ENCODE measurements at regions not wholly inside any gene's neighbourhood (a gene's known extent, or its start where the extent isn't known, plus 50 kb on each side); places are given as distances from the start of the nearest gene placed in this dataset.

DNA sequence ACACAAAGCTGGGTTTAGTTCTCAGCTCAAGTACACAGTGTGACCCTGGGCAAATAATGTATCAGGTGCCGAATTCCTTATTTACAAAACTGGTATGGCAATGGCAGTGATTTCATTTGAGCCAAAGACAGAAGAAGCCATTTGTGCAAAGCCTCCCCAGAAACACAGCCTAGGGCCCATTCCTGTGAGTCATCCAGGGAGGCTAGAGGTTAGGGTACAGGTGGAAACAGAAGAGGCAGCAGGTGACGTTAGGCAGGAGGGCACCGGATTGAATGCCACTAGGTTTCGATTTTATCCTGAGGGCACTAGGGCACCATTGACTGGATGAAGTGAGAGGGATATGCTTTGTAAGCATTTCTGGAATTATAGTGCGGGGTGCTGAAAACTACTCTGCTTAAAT lies 766.9 kb upstream of the NR2F2 start:
- no peak for TF ChIP-seq CTCF (IDR thresholded peaks at IDR 0.05; ENCODE audit: extremely low read depth, insufficient read depth, missing control alignments)
- in situ Hi-C loops (cut with MboI; ENCODE audit: low pct_unique_long_range_greater_than_20kb, low sequenced_read_pairs, unreplicated experiment) = no loop called here
- DNase-seq (ENCODE audit: low spot score) = no peak

DNA sequence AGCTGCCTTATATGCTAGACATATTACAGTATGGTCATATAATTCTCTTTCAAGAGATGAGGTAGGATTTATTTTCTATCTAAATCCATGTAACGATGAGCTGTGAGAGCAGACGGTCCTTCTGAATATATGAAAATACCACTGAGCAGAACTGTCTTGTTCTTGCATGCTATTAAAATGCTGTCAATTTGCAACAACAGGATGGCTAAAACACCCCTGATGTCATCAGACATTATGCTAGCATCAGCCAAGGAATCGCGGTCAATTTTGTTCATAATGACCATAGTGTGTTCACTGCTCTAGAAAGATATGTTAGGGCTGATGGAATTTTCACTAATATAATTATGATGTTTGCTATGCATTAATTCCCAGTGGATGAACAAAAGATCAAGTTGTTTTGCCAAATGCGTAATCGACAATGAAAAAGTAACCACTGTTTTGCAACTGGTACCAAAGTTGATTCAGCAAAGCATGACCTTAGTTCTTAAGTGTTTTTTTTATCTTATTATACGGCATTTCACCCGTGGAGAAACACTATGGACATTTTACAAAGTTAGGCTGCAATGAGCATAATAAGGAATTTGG lies 765.4 kb upstream of the NR2F2 start:
- no peak for TF ChIP-seq CTCF (IDR thresholded peaks at IDR 0.05; ENCODE audit: extremely low read depth, insufficient read depth, missing control alignments)
- DNase-seq (ENCODE audit: low spot score) = no peak
- in situ Hi-C loops (cut with MboI; ENCODE audit: low pct_unique_long_range_greater_than_20kb, low sequenced_read_pairs, unreplicated experiment) = no loop called here

DNA sequence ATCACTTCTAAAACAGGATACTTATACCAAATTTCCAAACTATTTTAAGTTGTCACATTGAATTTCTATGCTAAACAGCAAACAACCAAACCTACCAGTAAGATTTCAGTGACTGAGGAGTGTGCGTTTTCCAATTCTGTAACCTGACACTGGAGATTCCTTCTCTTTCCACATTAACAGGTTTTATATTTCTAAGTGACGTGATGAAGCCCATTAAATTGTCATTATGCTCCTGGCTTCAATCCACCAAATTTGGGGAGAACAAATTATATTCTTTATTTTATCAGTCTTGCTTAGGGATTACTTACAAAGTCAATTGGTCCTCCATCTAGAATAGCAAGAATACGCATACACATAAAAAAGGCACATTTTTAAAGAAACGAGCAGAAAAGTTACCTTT lies 764.8 kb upstream of the NR2F2 start:
- DNase-seq (ENCODE audit: low spot score) = no peak
- in situ Hi-C loops (cut with MboI; ENCODE audit: low pct_unique_long_range_greater_than_20kb, low sequenced_read_pairs, unreplicated experiment) = no loop called here

GRCh38 chr15:95567686-95568085 lies 762.8 kb upstream of the NR2F2 start:
- in situ Hi-C loops (cut with MboI; ENCODE audit: low pct_unique_long_range_greater_than_20kb, low sequenced_read_pairs, unreplicated experiment) = no loop called here
- no peak for DNase-seq (ENCODE audit: low spot score)
- TF ChIP-seq CTCF (IDR thresholded peaks at IDR 0.05; ENCODE audit: extremely low read depth, insufficient read depth, missing control alignments) = no peak

More for the DNA sequence above, 764.8 kb upstream of the NR2F2 start:
- TF ChIP-seq CTCF (IDR thresholded peaks at IDR 0.05; ENCODE audit: extremely low read depth, insufficient read depth, missing control alignments) = no peak

GRCh38 chr15:95574053-95574452 lies 756.4 kb upstream of the NR2F2 start:
- in situ Hi-C loops (cut with MboI; ENCODE audit: low pct_unique_long_range_greater_than_20kb, low sequenced_read_pairs, unreplicated experiment) = no loop called here
- no peak for TF ChIP-seq CTCF (IDR thresholded peaks at IDR 0.05; ENCODE audit: extremely low read depth, insufficient read depth, missing control alignments)
- DNase-seq (ENCODE audit: low spot score) = no peak

DNA sequence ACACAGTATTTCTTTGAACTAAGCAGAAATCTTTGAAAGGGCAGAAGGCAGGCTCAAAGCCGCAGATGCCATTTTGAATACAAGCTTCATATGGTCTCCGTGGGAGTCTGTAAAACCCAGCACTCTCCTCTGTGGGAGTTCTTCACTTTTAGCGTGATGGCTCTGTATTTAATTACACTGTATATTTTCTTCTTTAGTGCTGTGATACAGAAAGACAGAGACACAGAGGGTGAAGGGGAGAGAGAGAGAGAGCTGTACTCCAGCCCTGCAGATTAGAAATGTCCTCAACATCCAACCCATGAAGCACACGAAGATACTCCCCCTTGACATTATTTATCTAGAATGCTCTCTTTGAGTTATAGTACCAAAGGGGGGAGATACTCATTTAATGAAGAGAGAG lies 752.6 kb upstream of the NR2F2 start:
- in situ Hi-C loops (cut with MboI; ENCODE audit: low pct_unique_long_range_greater_than_20kb, low sequenced_read_pairs, unreplicated experiment) = no loop called here
- DNase-seq (ENCODE audit: low spot score) = no peak
- no peak for TF ChIP-seq CTCF (IDR thresholded peaks at IDR 0.05; ENCODE audit: extremely low read depth, insufficient read depth, missing control alignments)

DNA sequence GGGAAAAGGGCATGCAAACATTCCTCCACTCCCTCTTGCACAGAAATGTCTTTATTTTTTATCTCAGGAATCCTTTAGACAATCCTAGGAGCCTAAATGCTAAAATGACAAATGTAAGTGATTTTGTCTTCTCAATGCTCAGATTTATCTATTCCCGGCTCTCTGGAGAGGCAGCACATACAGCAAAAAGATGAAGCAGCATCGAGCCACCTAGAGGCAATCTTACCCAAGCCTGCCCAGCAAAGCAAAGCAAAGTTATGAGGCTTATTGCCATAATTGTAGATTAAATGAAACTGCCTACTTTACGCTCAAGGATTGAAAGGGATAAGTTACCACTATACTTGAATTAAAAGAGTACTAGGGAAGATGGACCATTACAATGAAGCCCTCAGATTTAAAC lies 750.4 kb upstream of the NR2F2 start:
- no peak for TF ChIP-seq CTCF (IDR thresholded peaks at IDR 0.05; ENCODE audit: extremely low read depth, insufficient read depth, missing control alignments)
- in situ Hi-C loops (cut with MboI; ENCODE audit: low pct_unique_long_range_greater_than_20kb, low sequenced_read_pairs, unreplicated experiment) = no loop called here
- DNase-seq (ENCODE audit: low spot score) = no peak
